Stimulated activated naive B cell treated with anti-CD40 and anti-IgM and Interleukin-4, amounts not matched to agents 10 μg/mL and 1 μg/mL and 100 μg/mL, for 72 hours (primary cell): ENCODE measurements at regions not wholly inside any gene's neighbourhood (a gene's known extent, or its start where the extent isn't known, plus 50 kb on each side); places are given as distances from the start of the nearest gene placed in this dataset.

ENCODE experiments used
- ATAC-seq, 2 donors: fragments of 150-1000 bp; cut with Tn5 transposase; replicated peaks; 2 replicates each; pipeline ENCODE4 v1.10.0; 2021; ENCODE audit warnings: moderate library complexity in 1 of 2
- DNase-seq: peaks from one replicate; pipeline ENCODE4 v3.0.0; 2021
- H3K27ac Mint-ChIP-seq: one replicate; pipeline ENCODE4 v1.8.0; 2022; ENCODE audit warnings: mild to moderate bottlenecking, mixed read lengths
- H3K27me3 Mint-ChIP-seq, 2 donors: one replicate each; pipeline ENCODE4 v1.8.0; 2022; ENCODE audit warnings: mixed read lengths in 2 of 2
- H3K36me3 Mint-ChIP-seq, 2 donors: one replicate each; pipeline ENCODE4 v1.8.0; 2022; ENCODE audit warnings: mixed read lengths in 2 of 2, mild to moderate bottlenecking in 1 of 2
- H3K4me1 Mint-ChIP-seq, 2 donors: one replicate each; pipeline ENCODE4 v1.8.0; 2022; ENCODE audit warnings: mixed read lengths in 2 of 2, mild to moderate bottlenecking in 1 of 2
- H3K4me3 Mint-ChIP-seq, 2 donors: one replicate each; pipeline ENCODE4 v1.8.0; 2022; ENCODE audit warnings: mild to moderate bottlenecking in 2 of 2, mixed read lengths in 2 of 2, moderate library complexity in 1 of 2
- H3K9me3 Mint-ChIP-seq, 2 donors: one replicate each; pipeline ENCODE4 v1.8.0; 2022; ENCODE audit warnings: mixed read lengths in 2 of 2, mild to moderate bottlenecking in 1 of 2

DNA sequence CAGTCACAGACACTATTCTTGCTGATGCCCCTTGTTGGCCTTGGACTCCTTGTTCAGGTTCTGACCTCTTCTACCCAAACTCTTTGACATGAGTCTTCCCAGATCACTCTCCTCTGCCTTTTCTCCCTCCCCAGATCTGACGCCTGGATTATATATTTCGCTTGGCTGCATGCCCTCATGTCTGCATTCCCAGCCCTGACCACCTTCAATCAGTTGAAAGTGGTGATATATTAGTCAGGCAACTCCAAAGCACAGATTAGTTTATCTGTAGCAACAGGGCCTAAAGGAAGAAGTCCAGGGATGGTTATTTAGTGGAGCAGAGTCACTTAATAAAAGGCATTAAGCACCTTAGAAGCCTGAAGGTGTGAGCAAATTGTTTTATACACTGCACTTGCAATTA, 110.0 kb upstream of the GUCA2B start:
- peaks cover 10 to 22% of the 10 kb centered on the region in 2 donors for H3K27me3 Mint-ChIP-seq

DNA sequence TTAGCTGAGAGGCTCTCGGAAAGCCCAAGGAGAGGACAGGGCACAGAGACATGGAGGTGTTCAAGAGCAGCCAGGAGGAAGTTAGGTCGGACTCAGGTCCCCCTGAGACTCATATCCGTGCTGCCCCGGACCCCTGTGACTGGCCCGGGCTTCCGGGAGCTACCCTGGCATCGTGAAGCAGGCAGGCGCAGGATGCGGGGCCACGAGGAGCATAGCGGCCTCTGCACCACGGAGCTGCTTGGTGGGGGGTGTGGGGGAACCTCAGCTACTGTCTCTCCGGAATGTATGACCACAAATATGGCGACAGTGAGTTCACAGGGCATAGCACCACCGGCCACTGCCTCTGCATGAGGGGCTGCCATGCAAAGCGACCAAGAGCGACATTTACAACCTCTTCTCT, 112.2 kb upstream of the GUCA2B start:
- Mint-ChIP-seq H3K36me3 (no peaks in the 10 kb centered on the region), H3K27ac (no peak overlapping the region), H3K9me3 (no peaks in the 10 kb centered on the region), H3K4me3 (no peak overlapping the region), H3K27me3 (peaks cover 6 to 22% of the 10 kb centered on the region in 2 donors), H3K4me1 (peaks cover 2 to 6% of the 10 kb centered on the region in 2 donors)
- DNase-seq (no peak), ATAC-seq (no peak)

More for the DNA sequence above, 110.0 kb upstream of the GUCA2B start:
- no peak overlapping the region for H3K27ac Mint-ChIP-seq
- no peaks in the 10 kb centered on the region for H3K4me1 Mint-ChIP-seq
- DNase-seq: no peak
- H3K36me3 Mint-ChIP-seq: no peaks in the 10 kb centered on the region
- no peak overlapping the region for H3K4me3 Mint-ChIP-seq
- no peak for ATAC-seq
- no peaks in the 10 kb centered on the region for H3K9me3 Mint-ChIP-seq

DNA sequence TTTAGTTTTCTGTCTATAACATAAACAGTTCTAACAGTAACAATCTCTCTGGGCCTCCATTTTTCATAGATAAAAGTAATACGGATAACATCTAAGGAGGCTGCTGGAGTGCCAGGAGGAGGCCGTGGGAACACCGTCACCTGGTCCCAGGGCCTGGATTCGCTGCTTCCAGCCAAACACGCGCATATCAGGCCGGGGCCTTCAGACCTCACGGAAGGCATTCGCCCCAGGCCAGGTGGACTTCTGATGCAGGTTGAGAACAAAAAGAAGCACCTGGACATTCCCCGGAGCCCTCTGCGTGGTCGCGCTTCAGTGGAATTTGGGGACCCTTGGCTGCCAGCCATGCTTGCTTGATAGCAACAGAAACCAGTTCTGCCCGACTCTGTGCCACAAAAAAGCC, 113.1 kb upstream of the GUCA2B start:
- no peaks in the 10 kb centered on the region for H3K36me3 Mint-ChIP-seq
- H3K4me3 Mint-ChIP-seq: no peak overlapping the region
- DNase-seq (no peak), ATAC-seq (no peak)
- H3K27me3 Mint-ChIP-seq: peaks cover 6 to 15% of the 10 kb centered on the region in 2 donors
- H3K9me3 Mint-ChIP-seq: no peaks in the 10 kb centered on the region
- H3K27ac Mint-ChIP-seq: no peak overlapping the region
- peaks cover 2 to 6% of the 10 kb centered on the region in 2 donors for H3K4me1 Mint-ChIP-seq

DNA sequence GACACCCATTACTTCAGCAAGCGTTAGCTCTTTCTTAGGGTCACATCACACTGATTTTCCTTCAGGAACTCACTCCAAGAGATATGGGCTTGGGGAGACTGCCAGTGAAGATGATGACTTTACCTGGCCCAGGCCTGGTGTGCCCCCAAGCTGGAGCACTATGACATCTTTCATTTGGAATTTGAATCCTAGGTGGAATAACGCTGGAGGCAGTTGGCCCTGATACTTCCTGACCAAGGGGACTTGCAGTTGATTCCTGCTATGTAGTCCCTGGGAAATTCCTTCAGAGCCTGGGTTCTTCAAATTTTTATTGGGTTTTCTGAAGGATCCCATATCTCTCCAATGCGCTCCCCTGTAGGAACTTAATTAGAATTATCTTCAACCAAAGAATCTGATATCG, 114.9 kb upstream of the GUCA2B start:
- no peak for ATAC-seq
- H3K4me3 Mint-ChIP-seq: no peak overlapping the region
- no peaks in the 10 kb centered on the region for H3K9me3 Mint-ChIP-seq
- H3K36me3 Mint-ChIP-seq: no peaks in the 10 kb centered on the region
- no peak for DNase-seq
- peaks cover 9 to 14% of the 10 kb centered on the region in 2 donors for H3K4me1 Mint-ChIP-seq
- H3K27me3 Mint-ChIP-seq: peaks cover 2 to 6% of the 10 kb centered on the region in 2 donors
- no peak overlapping the region for H3K27ac Mint-ChIP-seq

DNA sequence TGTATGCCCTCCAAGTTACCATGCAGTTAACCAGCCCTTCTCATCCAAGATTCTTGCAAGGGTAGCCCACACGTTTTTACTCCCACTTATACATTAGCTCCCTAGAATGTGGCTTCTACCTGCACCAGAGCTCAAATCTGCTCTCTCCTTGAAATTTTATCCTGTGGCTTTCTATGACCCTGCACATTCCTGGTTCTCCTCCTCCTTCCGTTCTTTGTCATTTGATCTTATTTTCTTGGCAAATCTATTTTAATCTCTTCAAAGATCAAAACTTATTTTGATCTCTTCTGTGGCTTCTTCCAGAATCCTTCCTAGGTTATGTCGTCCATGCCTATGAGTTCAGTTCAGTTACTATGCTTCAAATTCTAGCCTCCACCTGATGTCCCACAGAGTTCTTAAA, 115.6 kb upstream of the GUCA2B start:
- Mint-ChIP-seq H3K36me3 (no peaks in the 10 kb centered on the region), H3K27ac (no peak overlapping the region), H3K4me3 (no peak overlapping the region), H3K27me3 (peaks cover 9 to 12% of the 10 kb centered on the region in 2 donors), H3K4me1 (peaks cover 9 to 14% of the 10 kb centered on the region in 2 donors), H3K9me3 (no peaks in the 10 kb centered on the region)
- ATAC-seq: no peak
- no peak for DNase-seq

DNA sequence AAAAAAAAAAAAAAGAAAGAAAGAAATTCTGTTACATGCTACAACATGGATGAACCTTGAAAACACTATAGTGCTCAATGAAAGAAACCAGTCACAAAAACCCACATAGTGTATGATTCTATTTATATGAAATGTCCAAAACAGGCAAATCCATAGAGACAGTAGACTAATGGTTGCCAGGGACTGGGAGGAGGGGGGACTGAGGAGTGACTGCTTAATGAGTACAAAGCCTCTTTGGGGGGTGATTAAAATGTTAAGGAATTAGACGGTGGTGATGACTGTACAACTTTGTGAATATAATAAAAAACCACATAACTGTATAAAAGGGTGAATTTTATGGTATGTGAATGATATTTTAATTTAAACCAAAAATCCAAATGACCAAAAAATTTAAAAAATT, 116.0 kb upstream of the GUCA2B start:
- Mint-ChIP-seq H3K27me3 (peaks cover 13 to 17% of the 10 kb centered on the region in 2 donors), H3K9me3 (no peaks in the 10 kb centered on the region), H3K27ac (no peak overlapping the region), H3K4me3 (no peak overlapping the region), H3K36me3 (no peaks in the 10 kb centered on the region), H3K4me1 (peaks cover 9 to 14% of the 10 kb centered on the region in 2 donors)
- no peak for ATAC-seq
- DNase-seq: no peak

DNA sequence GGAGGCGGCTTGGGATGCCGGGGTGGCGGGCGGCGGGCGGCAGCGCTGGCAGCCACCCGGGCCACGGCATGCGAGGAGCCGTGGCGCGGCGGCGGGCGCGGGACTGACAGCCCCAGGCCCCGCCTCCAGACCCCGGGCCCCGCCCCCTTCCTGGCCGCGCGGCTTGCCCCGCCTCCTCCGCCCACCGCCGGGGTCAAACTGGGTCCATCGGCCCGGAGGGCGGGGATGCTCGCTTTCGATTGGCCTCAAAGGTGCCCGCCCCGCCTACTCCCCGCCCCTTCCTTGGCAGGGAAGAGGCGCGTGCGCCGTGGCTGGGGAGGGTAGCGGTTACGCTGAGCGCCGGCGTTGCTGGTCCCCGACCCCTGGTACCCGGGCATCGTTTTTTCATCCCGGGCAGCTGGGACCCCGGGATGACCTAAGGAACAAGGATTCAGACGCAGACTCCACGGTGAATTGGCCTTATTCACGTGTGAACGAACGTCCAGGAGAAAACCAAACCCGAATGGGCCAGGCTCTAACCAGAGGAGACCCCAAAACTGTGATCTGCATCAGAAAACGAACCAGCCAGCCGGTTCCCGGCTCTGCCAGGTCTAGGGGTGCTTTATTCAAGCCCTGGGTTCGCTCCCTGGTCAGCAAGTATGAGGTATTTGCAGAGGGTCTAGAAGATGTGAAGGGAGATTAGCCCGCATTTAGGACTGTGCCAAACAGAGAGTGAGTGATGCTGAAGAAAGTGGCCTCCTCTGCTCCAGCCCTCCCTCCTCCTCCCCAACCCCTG, 117.2 kb upstream of the GUCA2B start:
- Mint-ChIP-seq H3K4me3 (peak overlapping the region; percentile 83 to 84), H3K4me1 (peaks cover 15 to 18% of the 10 kb centered on the region in 2 donors), H3K27me3 (peaks cover 17 to 21% of the 10 kb centered on the region in 2 donors), H3K27ac (peak overlapping the region; percentile 44), H3K9me3 (peaks cover 2 to 3% of the 10 kb centered on the region in 2 donors), H3K36me3 (no peaks in the 10 kb centered on the region)
- DNase-seq: peak; percentile 94
- peak; percentile 94 to 96 for ATAC-seq

DNA sequence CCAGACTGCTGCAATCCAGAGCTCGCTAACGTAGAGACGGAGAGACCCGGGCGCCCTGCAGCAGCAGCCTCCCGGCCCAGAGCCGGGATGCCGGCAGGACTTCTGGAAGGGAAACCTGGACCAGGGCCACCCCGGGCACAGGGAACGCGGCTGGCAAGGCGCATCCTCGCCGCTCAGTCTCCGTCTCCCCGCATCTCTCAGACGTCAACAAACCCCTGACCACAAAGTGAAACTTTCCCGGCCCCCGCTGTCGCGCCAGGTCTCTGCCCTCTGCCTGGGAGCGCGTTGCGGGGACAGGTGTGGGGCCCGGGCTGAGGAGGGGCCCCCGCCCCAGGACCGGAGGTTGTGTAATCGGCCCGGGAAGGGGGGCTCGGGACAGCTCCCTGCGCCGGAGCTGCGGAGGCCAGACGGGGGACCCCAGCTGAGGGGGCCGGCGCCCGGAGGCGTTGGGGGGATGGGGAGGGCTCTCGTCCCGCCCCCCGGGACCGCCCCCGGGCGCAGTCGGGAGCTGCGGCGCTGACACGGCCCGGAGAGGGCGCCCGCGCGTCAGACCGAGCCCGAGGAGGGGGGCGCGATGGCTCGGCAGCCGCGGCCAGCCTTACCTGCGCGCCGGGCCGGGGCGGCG, 116.6 kb upstream of the HIVEP3 start:
- peaks cover 2 to 3% of the 10 kb centered on the region in 2 donors for H3K9me3 Mint-ChIP-seq
- peak overlapping the region; percentile 80 to 83 for H3K4me3 Mint-ChIP-seq
- H3K27ac Mint-ChIP-seq: peak overlapping the region; percentile 42
- H3K36me3 Mint-ChIP-seq: no peaks in the 10 kb centered on the region
- peak; percentile 77 to 79 for ATAC-seq
- peaks cover 17 to 21% of the 10 kb centered on the region in 2 donors for H3K27me3 Mint-ChIP-seq
- peaks cover 15 to 20% of the 10 kb centered on the region in 2 donors for H3K4me1 Mint-ChIP-seq
- no peak for DNase-seq

DNA sequence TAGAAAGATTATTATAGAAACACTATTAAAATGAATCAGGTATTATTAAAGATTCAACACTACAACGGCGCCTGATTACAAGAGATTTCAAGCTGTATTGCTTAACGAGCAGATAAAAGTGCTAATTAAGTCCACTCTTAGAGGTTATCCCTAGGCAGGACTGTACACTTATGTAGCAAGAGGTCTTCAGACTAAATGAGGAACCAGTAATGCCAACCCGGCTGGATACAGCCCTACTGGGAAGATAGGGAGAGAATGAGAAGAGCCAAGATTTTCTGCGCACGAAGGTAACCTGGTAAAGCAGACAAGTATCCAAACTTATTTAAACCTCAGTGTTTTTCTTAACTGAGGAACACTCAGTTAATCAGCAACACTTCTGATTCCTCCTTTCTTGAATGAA, 115.7 kb upstream of the HIVEP3 start:
- DNase-seq: no peak
- no peak for ATAC-seq
- Mint-ChIP-seq H3K36me3 (no peaks in the 10 kb centered on the region), H3K27ac (peak overlapping the region; percentile 0), H3K4me1 (peaks cover 15 to 20% of the 10 kb centered on the region in 2 donors), H3K4me3 (peak overlapping the region; percentile 80 to 83), H3K27me3 (peaks cover 17 to 21% of the 10 kb centered on the region in 2 donors), H3K9me3 (peaks cover 2 to 3% of the 10 kb centered on the region in 2 donors)

DNA sequence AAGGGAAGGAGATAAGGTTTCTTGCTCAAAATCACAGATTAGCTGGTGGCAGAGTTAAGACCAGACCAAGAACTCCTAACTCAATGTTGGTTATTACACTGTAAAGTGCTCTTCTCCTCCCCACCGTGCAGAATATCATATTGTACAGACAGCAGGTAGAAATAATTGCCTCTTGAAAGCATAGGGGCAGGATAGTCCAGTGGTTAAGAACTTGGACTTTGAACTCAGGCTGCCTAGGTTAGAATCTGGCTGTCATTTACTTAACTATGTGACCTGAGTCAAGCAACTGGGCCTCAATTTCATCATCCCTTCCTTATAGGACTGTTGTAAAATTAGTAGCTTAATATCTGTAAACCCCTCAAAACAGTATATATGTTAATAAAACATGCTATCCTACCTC, 114.9 kb upstream of the HIVEP3 start:
- peaks cover 15 to 20% of the 10 kb centered on the region in 2 donors for H3K4me1 Mint-ChIP-seq
- no peak for DNase-seq
- peaks cover 17 to 21% of the 10 kb centered on the region in 2 donors for H3K27me3 Mint-ChIP-seq
- H3K9me3 Mint-ChIP-seq: peaks cover 2 to 3% of the 10 kb centered on the region in 2 donors
- no peak for ATAC-seq
- no peak overlapping the region for H3K4me3 Mint-ChIP-seq
- H3K36me3 Mint-ChIP-seq: no peaks in the 10 kb centered on the region
- no peak overlapping the region for H3K27ac Mint-ChIP-seq

DNA sequence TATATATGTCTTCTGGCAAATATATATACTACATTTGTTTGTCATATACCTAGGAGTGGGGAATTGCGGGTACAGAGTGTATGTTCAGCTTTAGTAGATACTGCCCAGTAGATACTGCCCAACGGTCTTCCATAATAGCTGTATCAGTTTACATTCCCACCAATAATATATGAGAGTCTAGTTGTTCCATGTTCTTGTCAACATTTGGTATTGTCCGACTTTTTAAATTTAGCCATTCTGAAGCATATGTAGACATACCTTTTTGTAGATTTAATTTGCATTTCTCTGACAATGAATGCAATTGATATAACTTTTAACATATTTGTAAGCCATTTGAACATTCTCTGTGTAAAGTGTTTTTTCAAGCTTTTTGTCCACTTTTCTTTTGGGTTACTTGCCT, 99.0 kb upstream of the HIVEP3 start:
- DNase-seq (no peak), ATAC-seq (no peak)
- no peak overlapping the region for H3K4me3 Mint-ChIP-seq
- H3K36me3 Mint-ChIP-seq: peaks cover 0 to 2% of the 10 kb centered on the region in 2 donors
- peaks cover 0 to 6% of the 10 kb centered on the region in 2 donors for H3K27me3 Mint-ChIP-seq
- no peaks in the 10 kb centered on the region for H3K9me3 Mint-ChIP-seq
- no peak overlapping the region for H3K27ac Mint-ChIP-seq
- peaks cover 8 to 13% of the 10 kb centered on the region in 2 donors for H3K4me1 Mint-ChIP-seq

DNA sequence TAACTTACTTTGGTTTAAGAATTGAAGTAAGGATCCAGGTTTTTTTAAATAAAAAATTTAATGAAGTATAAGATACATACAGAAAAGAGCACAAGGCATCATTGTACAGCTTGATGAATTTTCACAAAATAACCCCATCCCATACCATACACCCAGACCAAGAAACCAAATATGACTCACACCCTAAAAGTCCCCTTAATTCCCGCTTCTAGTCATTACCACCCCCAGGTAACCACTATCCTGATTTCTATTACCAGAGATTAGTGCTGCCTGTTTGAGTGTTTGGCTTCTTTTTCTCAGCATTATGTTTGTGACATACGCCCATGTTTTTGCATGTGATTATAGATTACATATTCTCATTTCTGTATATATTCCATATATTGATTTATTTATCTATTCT, 98.5 kb upstream of the HIVEP3 start:
- ATAC-seq: peak; percentile 67 to 98
- peaks cover 0 to 2% of the 10 kb centered on the region in 2 donors for H3K36me3 Mint-ChIP-seq
- no peak overlapping the region for H3K27ac Mint-ChIP-seq
- peaks cover 0 to 6% of the 10 kb centered on the region in 2 donors for H3K27me3 Mint-ChIP-seq
- peaks cover 8 to 13% of the 10 kb centered on the region in 2 donors for H3K4me1 Mint-ChIP-seq
- H3K4me3 Mint-ChIP-seq: no peak overlapping the region
- DNase-seq: no peak
- H3K9me3 Mint-ChIP-seq: no peaks in the 10 kb centered on the region

DNA sequence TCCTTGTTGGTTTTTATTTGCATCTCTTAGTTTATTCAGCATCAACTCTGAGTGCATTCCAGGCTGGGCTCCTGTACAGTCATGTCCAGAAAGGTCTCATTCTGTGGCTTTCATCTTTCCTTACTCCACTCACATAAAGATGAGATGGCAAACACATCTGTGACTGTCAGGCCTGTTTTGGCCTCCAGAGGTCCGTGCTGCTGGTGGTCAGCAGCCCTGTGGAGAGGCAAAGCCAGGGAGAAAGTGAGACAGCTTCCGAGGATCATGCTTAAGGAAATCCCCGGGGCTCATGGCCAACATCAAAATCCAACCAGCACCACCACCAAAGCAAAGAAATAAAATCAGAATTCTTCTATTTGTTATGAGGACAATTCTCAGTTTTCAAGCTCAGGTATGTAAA, 96.1 kb upstream of the HIVEP3 start:
- Mint-ChIP-seq H3K36me3 (peaks cover 0 to 2% of the 10 kb centered on the region in 2 donors), H3K27me3 (peaks cover 0 to 6% of the 10 kb centered on the region in 2 donors), H3K4me1 (peaks cover 8 to 13% of the 10 kb centered on the region in 2 donors), H3K4me3 (no peak overlapping the region), H3K27ac (no peak overlapping the region), H3K9me3 (no peaks in the 10 kb centered on the region)
- DNase-seq (no peak), ATAC-seq (no peak)

DNA sequence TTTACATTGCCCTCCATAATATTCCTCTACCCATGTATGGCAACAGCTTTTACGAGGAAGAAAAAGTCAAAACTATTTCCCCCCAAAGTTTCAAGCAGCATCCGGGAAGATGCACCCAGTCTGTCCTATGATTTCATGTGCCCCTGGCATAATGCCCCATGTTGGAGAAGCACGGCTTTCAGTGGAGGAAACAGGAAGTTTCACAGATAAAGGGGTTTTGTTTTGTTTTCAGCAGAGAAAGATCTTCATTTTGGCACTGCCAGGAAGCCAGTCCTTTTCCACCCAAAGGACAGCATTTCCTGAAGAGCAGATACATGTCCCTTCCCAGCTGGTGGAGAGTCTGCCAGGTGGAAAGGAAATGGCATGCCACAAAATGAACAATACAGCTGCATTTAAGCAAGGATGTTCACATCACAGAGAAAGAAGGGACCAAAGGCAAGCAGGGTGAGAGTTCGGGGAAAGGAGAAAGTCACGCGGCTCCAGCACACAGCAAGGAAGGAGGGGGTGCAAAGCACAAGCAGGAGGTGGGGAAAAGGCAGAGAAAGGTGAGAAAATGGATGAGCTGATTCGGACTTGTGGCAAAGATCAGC, 95.3 kb upstream of the HIVEP3 start:
- H3K36me3 Mint-ChIP-seq: peaks cover 0 to 2% of the 10 kb centered on the region in 2 donors
- peaks cover 8 to 13% of the 10 kb centered on the region in 2 donors for H3K4me1 Mint-ChIP-seq
- DNase-seq (no peak), ATAC-seq (no peak)
- peak overlapping the region in 1 of 2 donors; percentile 23 for H3K4me3 Mint-ChIP-seq
- H3K27ac Mint-ChIP-seq: no peak overlapping the region
- H3K27me3 Mint-ChIP-seq: peaks cover 0 to 6% of the 10 kb centered on the region in 2 donors
- no peaks in the 10 kb centered on the region for H3K9me3 Mint-ChIP-seq
